HepG2 (cell line): ENCODE measurements at regions not wholly inside any gene's neighbourhood (a gene's known extent, or its start where the extent isn't known, plus 50 kb on each side); places are given as distances from the start of the nearest gene placed in this dataset.

Experiments
- ATAC-seq: fragments of 200-7000 bp; cut with Tn5 transposase; 3 replicates; pipeline ENCODE4 v1.9.1; 2020; ENCODE audit warnings: mild to moderate bottlenecking, moderate library complexity
- BruUV-seq: library from RNA; stranded (reverse); fragments of 400-500 nt; replicated peaks from 2 replicates; lab custom pipeline; 2021; lab: Mats Ljungman, UMichigan
- CTCF ChIA-PET: fragments of 300-600 bp; formaldehyde crosslinking; extraction: SDS; loops from one replicate; lab custom pipeline; 2021; ENCODE audit warnings: low total read pairs, inconsistent platforms, low intra/inter-chr PET ratio; lab: Yijun Ruan, JAX
- POLR2A ChIA-PET: fragments of 350-600 bp; sonication (Branson Sonifier 250); formaldehyde crosslinking; loops from one replicate; lab custom pipeline; 2020; ENCODE audit warnings: antibody characterized with exemption, inconsistent platforms; lab: Yijun Ruan, JAX
- DNase-seq: peaks from one replicate; pipeline ENCODE4 v3.0.0-alpha.2; 2015; ENCODE audit warnings: low spot score
- FAIRE-seq: peaks from 3 replicates; lab custom pipeline; 2011; peaks lifted over from hg19 to GRCh38; lab: Jason Lieb, UNC
- H2AFZ ChIP-seq: one replicate; pipeline ENCODE4 v1.6.1; 2011; ENCODE audit warnings: low read length, inconsistent platforms
- H3K27ac ChIP-seq: fragments of 300-600 bp; 3 replicates; pipeline ENCODE4 v1.8.0; 2011; ENCODE audit warnings: mixed run types, mild to moderate bottlenecking, mixed read lengths, low read length, inconsistent platforms; ENCODE audit not compliant: insufficient read depth; ENCODE audit errors: extremely low read length
- H3K27me3 ChIP-seq, 2 experiments: fragments of 200-600 bp in 1 of 2; 2 replicates in 1 of 2; 3 replicates in 1 of 2; pipeline versions ENCODE4 v1.6.0 to v1.8.0; 2011; ENCODE audit warnings: low read length in 2 of 2, mild to moderate bottlenecking in 2 of 2, moderate library complexity in 2 of 2, inconsistent platforms in 1 of 2; ENCODE audit not compliant: insufficient read depth in 2 of 2, control insufficient read depth in 1 of 2
- H3K36me3 ChIP-seq, 2 experiments: fragments of 200-600 bp in 1 of 2; replicated peaks in 1 of 2; 2 replicates in 1 of 2; 3 replicates in 1 of 2; pipeline versions ENCODE4 v1.5.1 to v1.8.0; 2011; ENCODE audit warnings: low read length in 2 of 2, inconsistent platforms in 1 of 2; ENCODE audit not compliant: insufficient read depth in 2 of 2, control insufficient read depth in 1 of 2
- H3K4me1 ChIP-seq: 2 replicates; pipeline ENCODE4 v1.5.1; 2012; ENCODE audit warnings: low read length, inconsistent platforms; ENCODE audit not compliant: insufficient read depth
- H3K4me2 ChIP-seq: 2 replicates; pipeline ENCODE4 v1.6.0; 2011; ENCODE audit warnings: low read depth, low read length, inconsistent platforms
- H3K4me3 ChIP-seq, 3 experiments: fragments of 200-600 bp in 1 of 3; sonication (generic), shearing (Covaris generic) in 1 of 3; replicated peaks in 1 of 3; 2 replicates each; pipeline ENCODE4 v1.5.1; 2011 to 2016; ENCODE audit warnings: low read length in 3 of 3, inconsistent platforms in 2 of 3, low read depth in 2 of 3, mild to moderate bottlenecking in 2 of 3, control low read depth in 1 of 3, mixed read lengths in 1 of 3; ENCODE audit not compliant: insufficient read depth in 1 of 3
- H3K79me2 ChIP-seq: one replicate; pipeline ENCODE4 v1.6.1; 2011; ENCODE audit warnings: low read length, inconsistent platforms; ENCODE audit not compliant: insufficient read depth
- H3K9ac ChIP-seq: 2 replicates; pipeline ENCODE4 v1.6.0; 2011; ENCODE audit warnings: mild to moderate bottlenecking, low read depth, low read length, inconsistent platforms; ENCODE audit not compliant: insufficient read depth
- H3K9me3 ChIP-seq: 2 replicates; pipeline ENCODE4 v1.5.1; 2012; ENCODE audit warnings: mild to moderate bottlenecking, low read length
- H4K20me1 ChIP-seq: 2 replicates; pipeline ENCODE4 v1.6.0; 2011; ENCODE audit warnings: inconsistent platforms, mild to moderate bottlenecking, low read length, moderate library complexity; ENCODE audit not compliant: insufficient read depth
- CENPBD1 ChIP-seq: sonication (generic); formaldehyde crosslinking; IDR thresholded peaks from 2 replicates; pipeline ENCODE4 v1.8.0; 2022; ENCODE audit warnings: missing genetic modification reagents, low read depth, mild to moderate bottlenecking, borderline replicate concordance
- JUN ChIP-seq: sonication (generic); formaldehyde crosslinking; IDR thresholded peaks from 2 replicates; pipeline ENCODE4 v1.4.0; 2020; ENCODE audit warnings: mild to moderate bottlenecking, missing genetic modification reagents
- NR0B2 ChIP-seq: sonication (generic); formaldehyde crosslinking; IDR thresholded peaks from 2 replicates; pipeline ENCODE4 v1.4.0; 2020; ENCODE audit warnings: mild to moderate bottlenecking, missing genetic modification reagents
- ONECUT2 ChIP-seq: sonication (generic); formaldehyde crosslinking; IDR thresholded peaks from 2 replicates; pipeline ENCODE4 v1.4.0; 2020; ENCODE audit warnings: missing genetic modification reagents
- PBX3 ChIP-seq: sonication (generic); formaldehyde crosslinking; IDR thresholded peaks from 2 replicates; pipeline ENCODE4 v1.8.1; 2023; ENCODE audit warnings: missing genetic modification reagents, inconsistent platforms, borderline replicate concordance
- PHF8 ChIP-seq: sonication (generic); formaldehyde crosslinking; IDR thresholded peaks from 2 replicates; pipeline ENCODE4 v1.5.0; 2020; ENCODE audit warnings: missing genetic modification reagents
- POGK ChIP-seq: sonication (generic); formaldehyde crosslinking; conservative IDR thresholded peaks from 2 replicates; pipeline ENCODE4 v1.8.0; 2022; ENCODE audit warnings: mild to moderate bottlenecking, moderate library complexity, missing genetic modification reagents
- SP2 ChIP-seq: sonication (generic); formaldehyde crosslinking; IDR thresholded peaks from 2 replicates; pipeline ENCODE4 v1.5.1; 2020; ENCODE audit warnings: mild to moderate bottlenecking, missing genetic modification reagents
- ZIK1 ChIP-seq: sonication (generic); formaldehyde crosslinking; IDR thresholded peaks from 2 replicates; pipeline ENCODE4 v1.5.0; 2020; ENCODE audit warnings: mild to moderate bottlenecking, low read depth, missing genetic modification reagents, borderline replicate concordance
- ZNF251 ChIP-seq: sonication (generic); formaldehyde crosslinking; IDR thresholded peaks from 2 replicates; pipeline ENCODE4 v1.9.0; 2021; ENCODE audit warnings: mild to moderate bottlenecking, missing genetic modification reagents
- ZNF567 ChIP-seq: sonication (generic); formaldehyde crosslinking; IDR thresholded peaks from 2 replicates; pipeline ENCODE4 v1.8.1; 2023; ENCODE audit warnings: mild to moderate bottlenecking, missing genetic modification reagents, borderline replicate concordance
- ZNF660 ChIP-seq: sonication (generic); formaldehyde crosslinking; IDR thresholded peaks from 2 replicates; pipeline ENCODE4 v1.5.1; 2020; ENCODE audit warnings: mild to moderate bottlenecking, low read depth, missing genetic modification reagents, borderline replicate concordance
- ZNF766 ChIP-seq: sonication (generic); formaldehyde crosslinking; IDR thresholded peaks from 2 replicates; pipeline ENCODE4 v1.5.0; 2020; ENCODE audit warnings: missing genetic modification reagents, borderline replicate concordance
- ZNF784 ChIP-seq: sonication (generic); formaldehyde crosslinking; IDR thresholded peaks from 2 replicates; pipeline ENCODE4 v1.5.1; 2020; ENCODE audit warnings: missing genetic modification reagents, mild to moderate bottlenecking, borderline replicate concordance
- WGBS: methylation state at CpG from one replicate; pipeline ENCODE4 v1.1.6; 2017; ENCODE audit warnings: low lambda C conversion rate; 5-methylcytosine and 5-hydroxymethylcytosine counted together
- in situ Hi-C: cut with HindIII; loops from 2 replicates; pipeline ENCODE4 v1.10.0; 2017; ENCODE audit warnings: low pct_unique_long_range_greater_than_20kb; ENCODE audit not compliant: extremely low pct_ligation_motif_present
- intact Hi-C: fragments of 100-400 bp; cut with micrococcal nuclease; formaldehyde crosslinking; loops from one replicate; pipeline ENCODE4 v1.10.0; 2022; ENCODE audit not compliant: unreplicated experiment

GRCh38 chr6:45822873-45823272 is 192.8 kb downstream of the CLIC5 start:
- ATAC-seq, result no peak
- no peak for FAIRE-seq
- DNase-seq, result no peak
- CTCF ChIA-PET, result no interaction called here
- Histone ChIP-seq H3K4me1 (no peaks in the 10 kb centered on the region), H3K27me3 (peaks cover 0 to 4% of the 10 kb centered on the region in 2 experiments; a peak in 1 of 5 replicates), H3K79me2 (no peaks in the 10 kb centered on the region), H3K4me2 (no peak overlapping the region), H3K4me3 (no peak overlapping the region), H3K27ac (no peak overlapping the region), H4K20me1 (no peaks in the 10 kb centered on the region), H3K36me3 (no peaks in the 10 kb centered on the region), H2AFZ (no peak overlapping the region), H3K9me3 (no peaks in the 10 kb centered on the region), H3K9ac (no peak overlapping the region)
- TF ChIP-seq PHF8 (CRISPR knock-in tag), result no peak
- TF ChIP-seq ONECUT2, result no peak
- POLR2A ChIA-PET, result no interaction called here
- in situ Hi-C loops, result no loop called here
- WGBS, result 10% methylated on average over 4 of the region's 4 CpGs
- intact Hi-C loops, result no loop called here
- BruUV-seq, result no TSS peak

GRCh38 chr6:45822246-45822812 is 193.3 kb downstream of the CLIC5 start:
- Histone ChIP-seq H3K27ac (no peak overlapping the region), H3K9me3 (no peaks in the 10 kb centered on the region), H3K27me3 (peaks cover 0 to 4% of the 10 kb centered on the region in 2 experiments; a peak in 1 of 5 replicates), H3K79me2 (no peaks in the 10 kb centered on the region), H3K4me2 (no peak overlapping the region), H2AFZ (no peak overlapping the region), H3K9ac (no peak overlapping the region), H3K4me1 (no peaks in the 10 kb centered on the region), H4K20me1 (no peaks in the 10 kb centered on the region), H3K36me3 (no peaks in the 10 kb centered on the region), H3K4me3 (no peak overlapping the region)
- DNase-seq (no peak), FAIRE-seq (no peak), ATAC-seq (no peak)
- WGBS, result 14% methylated on average over 5 of the region's 5 CpGs
- BruUV-seq, result no TSS peak
- intact Hi-C loops, result no loop called here
- POLR2A ChIA-PET, result no interaction called here
- in situ Hi-C loops, result no loop called here
- CTCF ChIA-PET, result no interaction called here
- TF ChIP-seq JUN (CRISPR knock-in tag) (no peak), ZNF784 (no peak), ZNF251 (CRISPR knock-in tag) (no peak), PBX3 (CRISPR knock-in tag) (no peak), CENPBD1 (CRISPR knock-in tag) (no peak), NR0B2 (no peak), ZNF660 (CRISPR knock-in tag) (no peak), ZNF766 (CRISPR knock-in tag) (no peak), SP2 (CRISPR knock-in tag) (no peak), ZIK1 (CRISPR knock-in tag) (no peak), ZNF567 (no peak), POGK (no peak)
